ENCODE measurements at regions not wholly inside any gene's neighbourhood (a gene's known extent, or its start where the extent isn't known, plus 50 kb on each side); places are given as distances from the start of the nearest gene placed in this dataset.

DNA sequence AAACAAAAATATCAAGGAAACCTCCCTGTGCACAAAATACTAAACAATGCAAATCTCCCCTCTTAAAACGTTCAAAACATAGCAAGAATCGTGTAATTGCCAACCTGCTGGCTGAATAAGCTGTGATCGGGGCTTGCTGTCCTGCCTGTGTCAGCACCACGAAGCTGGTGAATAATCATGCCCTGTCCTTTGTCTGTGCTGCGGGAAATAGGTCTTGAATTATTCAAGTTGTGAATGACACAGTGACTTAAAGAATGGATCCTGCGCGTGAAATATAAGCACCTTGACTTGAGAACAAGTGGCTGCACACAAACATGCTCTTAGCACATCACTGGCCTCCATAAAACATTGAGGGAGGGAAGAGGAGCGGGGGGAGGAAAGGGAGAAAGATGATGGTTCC is 130.2 kb downstream of the OAT start:
- Histone ChIP-seq H3K36me3 (ENCODE audit: control insufficient read depth in 1 of 2, insufficient read depth in 2 of 2, low read length in 2 of 2) (no peaks in the 10 kb centered on the region), H3K4me2 (ENCODE audit: low read length) (no peak overlapping the region), H3K9me3 (ENCODE audit: control insufficient read depth in 1 of 2, insufficient read depth in 1 of 2, low read depth in 1 of 2, low read length in 2 of 2) (no peaks in the 10 kb centered on the region), H3K9me2 (ENCODE audit: insufficient read depth) (no peaks in the 10 kb centered on the region), H3K27me3 (ENCODE audit: insufficient read depth, low read length) (no peaks in the 10 kb centered on the region), H4K20me1 (ENCODE audit: insufficient read depth) (no peaks in the 10 kb centered on the region), H3K4me3 (replicated peaks in 1 of 2; ENCODE audit: low read depth in 1 of 2, low read length in 2 of 2) (no peak overlapping the region), H3K4me1 (ENCODE audit: control insufficient read depth in 1 of 2, insufficient read depth in 2 of 2, low read length in 2 of 2) (no peaks in the 10 kb centered on the region), H3K9ac (ENCODE audit: low read length) (no peak overlapping the region), H3K79me2 (ENCODE audit: insufficient read depth, low read length) (no peaks in the 10 kb centered on the region), H2AFZ (ENCODE audit: low read depth, low read length, poor library complexity, severe bottlenecking) (no peak overlapping the region), H3K27ac (ENCODE audit: low read depth, low read length) (no peak overlapping the region)
- BruUV-seq (replicated peaks): no TSS peak
- ATAC-seq: no peak
- no peak for DNase-seq (ENCODE audit: low read depth, low spot score)
- ChIA-PET RAD21 (ENCODE audit: low non-redundant PET in 1 of 2, low total read pairs in 2 of 2, uncharacterized antibody in 2 of 2, unreplicated experiment in 2 of 2) (no interaction called here), POLR2A (interaction anchor here (1.1 kb wide), 1 partner anchor 130 kb away, joined by 3 read pairs; the partner anchor contains the start of gene OAT), CTCF (no interaction called here)
- TF ChIP-seq ELF1 (IDR thresholded peaks at IDR 0.05; ENCODE audit: borderline replicate concordance, low read depth): no peak
- TF ChIP-seq ZNF274 (IDR thresholded peaks at IDR 0.05; ENCODE audit: low read depth, low read length): no peak
- no peak for TF ChIP-seq CEBPB (IDR thresholded peaks at IDR 0.05; ENCODE audit: low read depth)
- TF ChIP-seq POLR2A (IDR thresholded peaks at IDR 0.05; ENCODE audit: borderline replicate concordance, extremely low read depth, insufficient read depth, insufficient read length): no peak
- no peak for TF ChIP-seq POLR2AphosphoS5 (IDR thresholded peaks at IDR 0.05; ENCODE audit: low read depth, low read length)
- no peak for TF ChIP-seq JUND (IDR thresholded peaks at IDR 0.05)
- TF ChIP-seq CBX3 (IDR thresholded peaks at IDR 0.05; ENCODE audit: low read depth): no peak
- TF ChIP-seq SP1 (IDR thresholded peaks at IDR 0.05; ENCODE audit: low read depth): no peak
- no peak for TF ChIP-seq FOSL1 (IDR thresholded peaks at IDR 0.05; ENCODE audit: low read depth)
- TF ChIP-seq SIN3A (IDR thresholded peaks at IDR 0.05; ENCODE audit: low read depth): no peak
- no peak for TF ChIP-seq EGR1 (IDR thresholded peaks at IDR 0.05; ENCODE audit: low read depth)
- TF ChIP-seq, protein P1, sequence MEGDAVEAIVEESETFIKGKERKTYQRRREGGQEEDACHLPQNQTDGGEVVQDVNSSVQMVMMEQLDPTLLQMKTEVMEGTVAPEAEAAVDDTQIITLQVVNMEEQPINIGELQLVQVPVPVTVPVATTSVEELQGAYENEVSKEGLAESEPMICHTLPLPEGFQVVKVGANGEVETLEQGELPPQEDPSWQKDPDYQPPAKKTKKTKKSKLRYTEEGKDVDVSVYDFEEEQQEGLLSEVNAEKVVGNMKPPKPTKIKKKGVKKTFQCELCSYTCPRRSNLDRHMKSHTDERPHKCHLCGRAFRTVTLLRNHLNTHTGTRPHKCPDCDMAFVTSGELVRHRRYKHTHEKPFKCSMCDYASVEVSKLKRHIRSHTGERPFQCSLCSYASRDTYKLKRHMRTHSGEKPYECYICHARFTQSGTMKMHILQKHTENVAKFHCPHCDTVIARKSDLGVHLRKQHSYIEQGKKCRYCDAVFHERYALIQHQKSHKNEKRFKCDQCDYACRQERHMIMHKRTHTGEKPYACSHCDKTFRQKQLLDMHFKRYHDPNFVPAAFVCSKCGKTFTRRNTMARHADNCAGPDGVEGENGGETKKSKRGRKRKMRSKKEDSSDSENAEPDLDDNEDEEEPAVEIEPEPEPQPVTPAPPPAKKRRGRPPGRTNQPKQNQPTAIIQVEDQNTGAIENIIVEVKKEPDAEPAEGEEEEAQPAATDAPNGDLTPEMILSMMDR (IDR thresholded peaks at IDR 0.05 in 2 of 3, conservative IDR thresholded peaks at IDR 0.05 in 1 of 3; ENCODE audit: borderline replicate concordance in 1 of 3, insufficient read depth in 1 of 3, low read depth in 2 of 3, low read length in 2 of 3): no peak
- no peak for TF ChIP-seq EZH2 (IDR thresholded peaks at IDR 0.05)
- TF ChIP-seq, protein P2, sequence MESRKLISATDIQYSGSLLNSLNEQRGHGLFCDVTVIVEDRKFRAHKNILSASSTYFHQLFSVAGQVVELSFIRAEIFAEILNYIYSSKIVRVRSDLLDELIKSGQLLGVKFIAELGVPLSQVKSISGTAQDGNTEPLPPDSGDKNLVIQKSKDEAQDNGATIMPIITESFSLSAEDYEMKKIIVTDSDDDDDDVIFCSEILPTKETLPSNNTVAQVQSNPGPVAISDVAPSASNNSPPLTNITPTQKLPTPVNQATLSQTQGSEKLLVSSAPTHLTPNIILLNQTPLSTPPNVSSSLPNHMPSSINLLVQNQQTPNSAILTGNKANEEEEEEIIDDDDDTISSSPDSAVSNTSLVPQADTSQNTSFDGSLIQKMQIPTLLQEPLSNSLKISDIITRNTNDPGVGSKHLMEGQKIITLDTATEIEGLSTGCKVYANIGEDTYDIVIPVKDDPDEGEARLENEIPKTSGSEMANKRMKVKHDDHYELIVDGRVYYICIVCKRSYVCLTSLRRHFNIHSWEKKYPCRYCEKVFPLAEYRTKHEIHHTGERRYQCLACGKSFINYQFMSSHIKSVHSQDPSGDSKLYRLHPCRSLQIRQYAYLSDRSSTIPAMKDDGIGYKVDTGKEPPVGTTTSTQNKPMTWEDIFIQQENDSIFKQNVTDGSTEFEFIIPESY (IDR thresholded peaks at IDR 0.05; ENCODE audit: extremely low read depth, insufficient replicate concordance, low read length): no peak
- TF ChIP-seq SRF (IDR thresholded peaks at IDR 0.05; ENCODE audit: low read depth): no peak
- intact Hi-C loops (cut with micrococcal nuclease): no loop called here
